ENCODE measurements at regions not wholly inside any gene's neighbourhood (a gene's known extent, or its start where the extent isn't known, plus 50 kb on each side); places are given as distances from the start of the nearest gene placed in this dataset.

DNA sequence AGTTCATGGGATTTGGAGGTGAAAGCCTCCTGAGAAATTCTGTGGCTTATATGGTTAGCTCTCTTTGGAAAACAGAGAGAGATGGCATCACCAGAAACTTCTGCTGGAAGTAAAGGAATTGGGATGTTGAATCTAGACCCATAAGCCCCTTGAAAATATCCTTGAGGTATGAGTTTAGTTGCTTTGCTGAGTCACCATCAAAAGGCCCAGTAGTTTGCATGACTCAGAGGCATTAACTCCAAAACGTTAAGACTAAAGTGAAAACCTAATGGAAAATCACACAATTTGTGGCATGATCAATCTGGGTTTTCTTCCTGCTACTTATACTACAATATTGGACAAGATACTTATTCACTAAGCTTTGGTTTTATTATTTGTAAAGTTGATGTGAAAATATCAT, 349.2 kb upstream of the SALL1 start:
- Histone ChIP-seq H4K20me1 (ENCODE audit: insufficient read depth, low read length, poor library complexity, severe bottlenecking) (no peaks in the 10 kb centered on the region), H3K9me3 (ENCODE audit: insufficient read depth, low read depth, low read length) (no peaks in the 10 kb centered on the region), H3K4me1 (ENCODE audit: insufficient read depth, low read length, poor library complexity, severe bottlenecking) (no peaks in the 10 kb centered on the region), H3K36me3 (ENCODE audit: insufficient read depth, low read length) (no peaks in the 10 kb centered on the region), H3K4me2 (ENCODE audit: low read depth, low read length, poor library complexity, severe bottlenecking) (no peak overlapping the region), H3K9me2 (replicated peaks; ENCODE audit: low read depth, low read length) (no peaks in the 10 kb centered on the region), H3K79me2 (ENCODE audit: insufficient read depth, low read length) (no peaks in the 10 kb centered on the region), H3F3A (ENCODE audit: low read depth) (no peaks in the 10 kb centered on the region), H3K4me3 (ENCODE audit: low read length, poor library complexity, severe bottlenecking) (no peak overlapping the region), H3K9ac (ENCODE audit: low read depth, low read length, poor library complexity, severe bottlenecking) (no peak overlapping the region), H2AFZ (ENCODE audit: low read length) (no peak overlapping the region), H3K27me3 (ENCODE audit: insufficient read depth, low read length, poor library complexity, severe bottlenecking) (no peaks in the 10 kb centered on the region)
- no peak for TF ChIP-seq EZH2phosphoT487 (IDR thresholded peaks at IDR 0.05; ENCODE audit: borderline replicate concordance)
- TF ChIP-seq, protein P1, sequence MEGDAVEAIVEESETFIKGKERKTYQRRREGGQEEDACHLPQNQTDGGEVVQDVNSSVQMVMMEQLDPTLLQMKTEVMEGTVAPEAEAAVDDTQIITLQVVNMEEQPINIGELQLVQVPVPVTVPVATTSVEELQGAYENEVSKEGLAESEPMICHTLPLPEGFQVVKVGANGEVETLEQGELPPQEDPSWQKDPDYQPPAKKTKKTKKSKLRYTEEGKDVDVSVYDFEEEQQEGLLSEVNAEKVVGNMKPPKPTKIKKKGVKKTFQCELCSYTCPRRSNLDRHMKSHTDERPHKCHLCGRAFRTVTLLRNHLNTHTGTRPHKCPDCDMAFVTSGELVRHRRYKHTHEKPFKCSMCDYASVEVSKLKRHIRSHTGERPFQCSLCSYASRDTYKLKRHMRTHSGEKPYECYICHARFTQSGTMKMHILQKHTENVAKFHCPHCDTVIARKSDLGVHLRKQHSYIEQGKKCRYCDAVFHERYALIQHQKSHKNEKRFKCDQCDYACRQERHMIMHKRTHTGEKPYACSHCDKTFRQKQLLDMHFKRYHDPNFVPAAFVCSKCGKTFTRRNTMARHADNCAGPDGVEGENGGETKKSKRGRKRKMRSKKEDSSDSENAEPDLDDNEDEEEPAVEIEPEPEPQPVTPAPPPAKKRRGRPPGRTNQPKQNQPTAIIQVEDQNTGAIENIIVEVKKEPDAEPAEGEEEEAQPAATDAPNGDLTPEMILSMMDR (conservative IDR thresholded peaks at IDR 0.05; ENCODE audit: low read length), result no peak

- Histone ChIP-seq H3K9me3 (ENCODE audit: insufficient read depth, low read depth, low read length) (no peaks in the 10 kb centered on the region), H3K4me1 (ENCODE audit: insufficient read depth, low read length, poor library complexity, severe bottlenecking) (no peaks in the 10 kb centered on the region), H3K79me2 (ENCODE audit: insufficient read depth, low read length) (no peaks in the 10 kb centered on the region), H3K9ac (ENCODE audit: low read depth, low read length, poor library complexity, severe bottlenecking) (no peak overlapping the region), H2AFZ (ENCODE audit: low read length) (no peak overlapping the region), H3K27me3 (ENCODE audit: insufficient read depth, low read length, poor library complexity, severe bottlenecking) (no peaks in the 10 kb centered on the region), H3F3A (ENCODE audit: low read depth) (no peaks in the 10 kb centered on the region), H3K36me3 (ENCODE audit: insufficient read depth, low read length) (no peaks in the 10 kb centered on the region), H3K4me3 (ENCODE audit: low read length, poor library complexity, severe bottlenecking) (no peak overlapping the region), H4K20me1 (ENCODE audit: insufficient read depth, low read length, poor library complexity, severe bottlenecking) (no peaks in the 10 kb centered on the region), H3K4me2 (ENCODE audit: low read depth, low read length, poor library complexity, severe bottlenecking) (no peak overlapping the region), H3K9me2 (replicated peaks; ENCODE audit: low read depth, low read length) (no peaks in the 10 kb centered on the region)
- TF ChIP-seq, protein P1 (conservative IDR thresholded peaks at IDR 0.05; ENCODE audit: low read length), result no peak
- no peak for TF ChIP-seq EZH2phosphoT487 (IDR thresholded peaks at IDR 0.05; ENCODE audit: borderline replicate concordance)
These were observed 346.6 kb upstream of the SALL1 start for GRCh38 chr16:51497541-51498211.

- Histone ChIP-seq H2AFZ (ENCODE audit: low read length) (no peak overlapping the region), H4K20me1 (ENCODE audit: insufficient read depth, low read length, poor library complexity, severe bottlenecking) (no peaks in the 10 kb centered on the region), H3K4me3 (ENCODE audit: low read length, poor library complexity, severe bottlenecking) (no peak overlapping the region), H3K79me2 (ENCODE audit: insufficient read depth, low read length) (no peaks in the 10 kb centered on the region), H3K36me3 (ENCODE audit: insufficient read depth, low read length) (no peaks in the 10 kb centered on the region), H3K9me2 (replicated peaks; ENCODE audit: low read depth, low read length) (no peaks in the 10 kb centered on the region), H3F3A (ENCODE audit: low read depth) (no peaks in the 10 kb centered on the region), H3K9me3 (ENCODE audit: insufficient read depth, low read depth, low read length) (no peaks in the 10 kb centered on the region), H3K4me1 (ENCODE audit: insufficient read depth, low read length, poor library complexity, severe bottlenecking) (no peaks in the 10 kb centered on the region), H3K9ac (ENCODE audit: low read depth, low read length, poor library complexity, severe bottlenecking) (no peak overlapping the region), H3K4me2 (ENCODE audit: low read depth, low read length, poor library complexity, severe bottlenecking) (no peak overlapping the region), H3K27me3 (ENCODE audit: insufficient read depth, low read length, poor library complexity, severe bottlenecking) (no peaks in the 10 kb centered on the region)
- TF ChIP-seq, protein P1 (conservative IDR thresholded peaks at IDR 0.05; ENCODE audit: low read length), result no peak
- TF ChIP-seq EZH2phosphoT487 (IDR thresholded peaks at IDR 0.05; ENCODE audit: borderline replicate concordance), result no peak
These were observed 339.8 kb upstream of the SALL1 start for GRCh38 chr16:51490866-51491265.
